ENCODE measurements at regions not wholly inside any gene's neighbourhood (a gene's known extent, or its start where the extent isn't known, plus 50 kb on each side); places are given as distances from the start of the nearest gene placed in this dataset.

GRCh38 chr7:25569765-25570164, 341.5 kb upstream of the NPVF start:
- TF ChIP-seq EZH2phosphoT487 (IDR thresholded peaks at IDR 0.05; ENCODE audit: borderline replicate concordance, low read depth, low read length) (no peak), CTCF (conservative IDR thresholded peaks at IDR 0.05; ENCODE audit: low read length) (no peak)

All from OCI-LY7 (cell line).